ENCODE measurements at regions not wholly inside any gene's neighbourhood (a gene's known extent, or its start where the extent isn't known, plus 50 kb on each side); places are given as distances from the start of the nearest gene placed in this dataset.

DNA sequence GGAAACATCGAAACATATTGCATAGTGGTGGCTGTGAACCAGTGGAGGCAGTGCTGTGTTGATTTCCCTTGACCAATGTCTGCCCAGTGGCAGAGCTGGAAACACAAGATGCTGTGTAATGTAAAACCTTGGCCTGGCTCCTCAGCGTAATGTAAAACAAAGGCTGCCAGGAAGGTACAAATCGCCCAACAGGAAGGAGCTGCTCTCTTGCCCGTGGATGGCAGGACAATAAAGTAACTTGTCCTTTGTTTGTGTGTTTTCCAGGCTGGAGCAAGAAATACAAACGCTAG is 143.4 kb downstream of the PALM2AKAP2 start:
- TF ChIP-seq POLR2A (IDR thresholded peaks at IDR 0.05) = no peak
- TF ChIP-seq, protein P1, sequence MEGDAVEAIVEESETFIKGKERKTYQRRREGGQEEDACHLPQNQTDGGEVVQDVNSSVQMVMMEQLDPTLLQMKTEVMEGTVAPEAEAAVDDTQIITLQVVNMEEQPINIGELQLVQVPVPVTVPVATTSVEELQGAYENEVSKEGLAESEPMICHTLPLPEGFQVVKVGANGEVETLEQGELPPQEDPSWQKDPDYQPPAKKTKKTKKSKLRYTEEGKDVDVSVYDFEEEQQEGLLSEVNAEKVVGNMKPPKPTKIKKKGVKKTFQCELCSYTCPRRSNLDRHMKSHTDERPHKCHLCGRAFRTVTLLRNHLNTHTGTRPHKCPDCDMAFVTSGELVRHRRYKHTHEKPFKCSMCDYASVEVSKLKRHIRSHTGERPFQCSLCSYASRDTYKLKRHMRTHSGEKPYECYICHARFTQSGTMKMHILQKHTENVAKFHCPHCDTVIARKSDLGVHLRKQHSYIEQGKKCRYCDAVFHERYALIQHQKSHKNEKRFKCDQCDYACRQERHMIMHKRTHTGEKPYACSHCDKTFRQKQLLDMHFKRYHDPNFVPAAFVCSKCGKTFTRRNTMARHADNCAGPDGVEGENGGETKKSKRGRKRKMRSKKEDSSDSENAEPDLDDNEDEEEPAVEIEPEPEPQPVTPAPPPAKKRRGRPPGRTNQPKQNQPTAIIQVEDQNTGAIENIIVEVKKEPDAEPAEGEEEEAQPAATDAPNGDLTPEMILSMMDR (IDR thresholded peaks at IDR 0.05) = no peak
